HG03064 (cell line): ENCODE measurements at regions not wholly inside any gene's neighbourhood (a gene's known extent, or its start where the extent isn't known, plus 50 kb on each side); places are given as distances from the start of the nearest gene placed in this dataset.
"Not testable (repeated sequence)": the region's sequence is repeated elsewhere in the genome, so short reads cannot be mapped to it uniquely, and the experiment has no call there.

ENCODE experiments used
- ATAC-seq: cut with Tn5 transposase; IDR thresholded peaks from one replicate; pipeline ENCODE4 v1.9.1; 2021; ENCODE audit warnings: low read depth; ENCODE audit not compliant: unreplicated experiment

DNA sequence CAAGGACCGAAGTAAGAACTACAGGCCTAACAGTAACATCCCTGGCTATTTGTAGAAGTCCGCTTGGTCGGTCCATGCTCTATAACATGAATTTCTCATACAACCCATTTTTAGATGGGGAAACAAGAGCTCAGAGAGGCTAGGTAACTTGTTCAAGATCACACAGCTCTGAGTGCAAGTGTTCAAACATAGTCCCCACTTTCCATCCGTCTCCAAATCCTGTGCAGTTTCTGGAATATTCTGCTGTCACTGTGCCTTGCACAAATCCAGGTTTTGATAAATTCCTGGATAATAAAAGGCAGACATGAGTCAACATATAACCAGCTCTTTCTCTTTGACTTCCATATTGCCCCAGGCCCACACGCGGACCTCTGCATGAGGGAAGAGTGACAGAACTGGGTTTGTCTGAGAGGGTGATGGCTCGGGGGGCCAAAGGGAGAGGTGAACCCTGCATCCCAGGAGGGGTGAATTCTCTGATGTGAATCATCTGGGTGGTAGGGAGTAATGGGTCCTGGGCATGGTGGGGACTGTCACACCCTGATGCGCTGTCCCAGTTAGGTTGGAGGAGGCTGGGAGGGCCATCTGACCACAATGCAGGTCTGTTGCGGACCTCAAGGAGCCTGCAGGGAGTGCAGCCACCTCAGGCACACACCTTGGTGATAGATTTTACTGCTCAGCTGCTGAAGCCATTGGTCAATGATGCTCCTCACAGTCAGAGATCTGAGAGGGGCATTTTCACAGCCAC, 162.2 kb downstream of the SMAD6 start:
- no peak for ATAC-seq

DNA sequence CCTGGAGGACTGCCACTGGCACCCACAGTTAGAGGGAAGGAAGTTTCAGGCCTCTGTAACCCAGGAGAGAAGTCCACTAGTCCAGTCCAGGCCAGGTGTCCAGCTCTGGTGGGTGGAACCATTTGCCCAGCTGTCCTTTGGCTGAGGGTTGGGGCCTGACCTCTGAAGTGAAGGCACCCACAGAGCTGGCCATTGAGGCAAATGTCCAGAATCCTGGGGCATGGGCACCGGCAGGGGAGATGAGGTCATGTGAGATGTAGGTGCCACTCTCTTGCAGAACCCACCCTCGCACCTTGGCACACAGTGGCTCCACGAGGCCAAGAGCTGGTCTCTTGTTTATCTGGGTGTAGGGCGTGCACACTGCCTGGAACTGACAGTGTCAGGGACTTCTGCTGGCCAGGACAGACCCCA, 162.8 kb downstream of the SMAD6 start:
- ATAC-seq, result no peak

DNA sequence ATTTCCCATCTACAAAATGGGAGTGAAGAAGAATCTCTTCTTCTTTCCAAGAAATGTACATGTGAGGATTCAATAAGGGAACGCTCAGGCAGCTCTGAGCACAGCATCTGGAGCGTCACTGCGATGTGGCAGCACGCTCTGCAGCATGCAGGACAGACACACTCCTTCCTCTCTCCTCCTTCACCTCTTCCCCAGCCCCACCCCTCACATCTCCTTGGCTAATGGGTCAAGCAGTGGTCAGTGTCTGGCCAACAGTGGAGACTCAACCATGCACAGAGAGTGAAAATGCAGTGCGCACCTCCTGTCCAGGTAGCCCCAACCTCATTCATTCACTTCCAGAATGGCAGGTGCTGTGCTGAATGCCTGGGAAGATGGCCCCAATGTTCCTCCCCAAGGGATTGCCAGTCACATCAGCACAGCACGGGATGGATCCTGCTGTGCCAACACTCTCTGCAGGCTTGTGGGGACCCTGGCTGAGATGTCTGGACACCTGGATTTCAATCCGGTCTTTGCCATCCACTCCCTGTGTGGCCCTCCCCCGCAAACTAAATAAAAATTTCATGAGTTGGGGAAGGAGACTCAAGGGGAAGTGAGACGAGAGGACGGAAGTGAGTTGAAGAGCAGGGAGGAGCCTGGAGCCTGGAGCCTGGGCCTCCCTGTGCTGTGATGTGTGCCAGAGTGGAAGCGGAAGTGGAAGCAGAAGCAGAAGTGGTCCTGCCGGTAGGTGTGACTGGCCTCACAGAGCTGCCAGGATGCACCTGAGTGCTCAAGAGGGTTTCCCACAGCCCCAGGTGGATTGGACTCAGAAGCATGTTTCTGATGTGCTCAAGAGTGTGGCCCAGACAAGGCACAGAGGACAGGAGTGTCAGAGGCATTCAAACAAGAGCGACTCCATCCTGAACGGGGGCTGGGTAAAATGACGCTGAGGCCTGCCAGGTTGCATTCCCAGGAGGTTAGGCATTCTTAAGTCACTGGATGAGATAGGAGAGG, 163.9 kb downstream of the SMAD6 start:
- ATAC-seq, result peak; percentile 77

DNA sequence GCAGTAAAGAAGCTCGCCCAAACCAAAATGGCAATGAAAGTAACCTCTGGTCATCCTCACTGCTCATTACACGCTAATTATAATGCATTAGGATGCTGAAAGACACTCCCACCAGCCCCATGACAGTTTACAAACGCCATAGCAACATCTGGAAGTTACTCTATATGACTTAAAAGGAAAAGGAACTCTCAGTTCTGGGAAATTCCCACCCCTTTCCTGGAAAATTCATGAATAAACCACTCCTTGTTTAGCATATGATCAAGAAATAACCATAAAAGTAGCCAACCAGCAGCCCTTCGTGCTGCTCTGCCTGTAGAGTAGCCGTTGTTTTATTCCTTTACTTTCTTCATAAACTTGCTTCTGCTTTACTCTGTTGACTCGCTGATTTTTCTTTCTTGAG, 164.6 kb downstream of the SMAD6 start:
- ATAC-seq, result no peak

DNA sequence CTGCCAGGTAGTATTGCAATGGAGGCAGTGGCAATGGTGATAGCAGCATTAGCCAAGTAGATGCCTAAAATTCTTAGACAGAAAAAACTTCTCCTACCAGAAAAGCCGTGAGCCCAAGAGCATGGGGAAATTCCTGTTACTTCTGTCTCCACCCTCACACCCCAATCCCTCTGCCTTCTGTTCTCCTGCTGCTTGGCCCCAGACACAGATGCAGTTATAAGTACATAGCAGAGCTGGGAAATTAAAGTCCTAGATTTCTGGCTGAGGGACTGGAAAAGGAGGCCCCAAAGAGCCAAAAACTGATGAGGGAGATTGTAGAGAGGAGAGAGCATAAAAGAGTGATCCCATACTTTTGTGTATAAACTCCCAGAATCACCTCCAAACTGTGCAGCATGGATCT, 166.9 kb downstream of the SMAD6 start:
- ATAC-seq, result no peak

DNA sequence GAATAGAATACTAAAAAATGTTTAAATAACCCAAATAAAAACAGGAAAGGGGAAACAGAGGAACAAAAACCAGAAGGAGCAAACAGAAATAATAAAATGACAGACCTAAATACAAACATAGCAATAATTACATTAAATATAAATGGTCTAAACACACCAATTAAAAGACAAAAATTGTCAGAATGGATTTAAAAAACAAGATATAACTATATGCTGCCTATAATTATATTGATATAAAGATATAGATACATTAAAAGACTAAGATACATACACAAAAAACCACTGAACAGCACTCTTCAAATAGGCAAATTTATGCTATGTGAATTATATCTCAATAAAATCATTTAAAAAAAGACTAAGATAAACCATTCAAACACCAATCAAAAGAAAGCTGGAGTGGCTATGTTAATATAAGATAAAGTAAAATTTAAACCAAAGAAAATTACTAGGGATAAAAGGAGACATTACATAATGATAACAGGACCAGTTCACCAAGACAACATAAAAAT, 168.9 kb downstream of the SMAD6 start:
- no peak for ATAC-seq

DNA sequence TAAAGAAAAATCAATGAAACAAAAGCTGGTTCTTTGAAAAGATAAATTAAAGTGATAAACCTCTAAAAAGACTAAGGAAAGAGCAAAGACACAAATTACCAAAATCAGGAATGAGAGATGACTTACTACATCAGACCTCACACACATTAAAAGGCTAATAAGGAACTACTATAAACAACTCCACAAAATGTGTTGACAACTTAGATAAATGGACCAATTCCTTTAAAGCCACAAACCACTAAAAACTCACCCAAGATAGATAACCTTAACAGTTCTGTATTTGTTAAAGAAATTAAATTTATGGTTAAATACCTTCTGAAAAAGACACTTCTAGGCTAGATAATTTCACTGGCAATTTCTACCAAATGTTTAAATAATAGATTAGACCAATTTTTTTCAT, 170.4 kb downstream of the SMAD6 start:
- no peak for ATAC-seq

DNA sequence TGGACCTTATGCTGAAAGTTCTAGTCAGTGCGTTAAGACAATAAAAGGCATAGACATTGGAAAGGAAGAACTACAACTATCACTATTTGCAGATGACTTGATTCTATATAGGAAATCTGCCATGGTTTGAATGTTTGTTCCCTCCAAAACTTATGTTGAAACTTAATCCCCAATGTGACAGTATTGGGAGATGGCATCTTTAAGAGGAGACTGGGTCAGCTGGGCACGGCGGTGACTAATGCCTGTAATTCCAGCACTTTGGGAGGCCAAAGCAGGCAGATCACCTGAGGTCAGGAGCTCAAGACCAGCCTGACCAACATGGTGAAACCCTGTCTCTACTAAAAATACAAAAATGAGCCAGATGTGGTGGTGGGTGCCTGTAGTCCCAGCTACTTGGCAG, 171.3 kb downstream of the SMAD6 start:
- ATAC-seq, result not testable (repeated sequence)

DNA sequence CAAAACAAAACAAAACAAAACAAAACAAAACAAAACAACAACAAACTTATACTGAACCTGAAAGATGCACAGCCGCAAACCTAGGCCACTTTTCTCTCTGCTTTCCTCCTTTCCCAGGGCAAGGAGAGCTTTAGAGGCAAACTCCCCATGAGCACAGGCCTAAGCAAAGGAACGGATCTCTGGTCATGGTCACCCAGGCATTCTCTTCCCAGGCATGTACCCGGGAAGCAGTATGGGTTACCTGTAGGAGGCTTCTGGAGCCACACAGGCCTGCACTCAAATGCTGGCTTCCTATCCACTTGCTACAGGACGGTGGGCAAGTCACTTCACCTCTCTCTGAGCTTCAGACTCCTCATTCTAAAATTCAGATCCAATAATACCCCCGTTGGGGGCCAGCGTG, 171.8 kb downstream of the SMAD6 start:
- no peak for ATAC-seq

DNA sequence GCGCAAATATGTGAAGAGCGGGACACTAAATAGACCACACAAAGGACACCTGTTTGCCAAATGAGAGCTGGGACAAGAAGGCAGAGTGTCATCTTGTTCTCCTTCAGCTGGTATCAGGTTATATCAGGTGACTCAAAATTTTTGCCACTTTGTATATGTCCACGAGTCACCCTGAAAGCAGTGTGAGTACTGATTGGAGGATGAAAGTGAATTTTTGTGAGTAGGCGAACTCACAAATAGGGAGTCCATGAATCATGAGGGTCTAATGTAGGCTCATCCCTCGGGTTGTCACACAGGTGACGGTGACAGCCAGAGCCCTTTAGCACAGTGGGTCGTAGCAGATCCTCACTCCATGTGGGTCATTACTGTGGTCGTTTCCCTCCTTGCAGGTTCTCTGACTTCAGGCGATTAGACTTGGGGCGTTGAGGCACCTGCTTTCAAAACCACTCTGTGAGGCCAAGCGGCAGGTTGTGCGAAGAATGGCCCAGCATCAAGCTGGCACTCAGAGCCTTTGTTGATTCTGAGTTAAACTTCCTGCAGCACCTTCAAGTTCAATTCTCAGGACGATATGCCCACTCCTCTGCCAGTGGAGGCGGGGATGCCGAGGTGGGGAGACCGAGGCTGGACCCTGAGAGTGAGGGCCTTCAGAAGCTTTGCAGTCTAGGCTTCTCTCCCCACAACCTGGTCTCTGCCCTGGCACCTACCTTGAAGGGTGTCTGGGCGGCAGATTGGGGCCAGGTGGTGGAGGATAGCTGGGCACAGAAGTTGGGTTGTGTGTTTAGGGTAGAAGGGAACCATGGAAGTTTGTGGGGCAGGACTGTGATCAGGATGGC, 173.8 kb downstream of the SMAD6 start:
- no peak for ATAC-seq

DNA sequence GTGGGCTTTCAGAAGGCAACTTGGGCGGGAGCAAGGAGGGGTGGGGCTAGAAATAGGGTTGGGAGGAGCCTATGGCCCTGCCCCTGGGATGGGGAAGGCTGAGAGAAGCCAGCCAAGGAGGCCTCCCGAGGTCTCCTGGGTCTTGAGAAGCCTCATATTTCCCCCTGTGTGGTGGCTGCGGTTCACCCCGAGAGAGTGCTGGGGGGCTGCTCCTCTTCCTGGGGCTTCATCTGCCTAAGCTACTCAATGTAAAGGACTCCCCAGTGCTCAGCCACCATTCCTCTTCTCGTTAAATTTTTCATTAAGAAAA, 174.3 kb downstream of the SMAD6 start:
- no peak for ATAC-seq

DNA sequence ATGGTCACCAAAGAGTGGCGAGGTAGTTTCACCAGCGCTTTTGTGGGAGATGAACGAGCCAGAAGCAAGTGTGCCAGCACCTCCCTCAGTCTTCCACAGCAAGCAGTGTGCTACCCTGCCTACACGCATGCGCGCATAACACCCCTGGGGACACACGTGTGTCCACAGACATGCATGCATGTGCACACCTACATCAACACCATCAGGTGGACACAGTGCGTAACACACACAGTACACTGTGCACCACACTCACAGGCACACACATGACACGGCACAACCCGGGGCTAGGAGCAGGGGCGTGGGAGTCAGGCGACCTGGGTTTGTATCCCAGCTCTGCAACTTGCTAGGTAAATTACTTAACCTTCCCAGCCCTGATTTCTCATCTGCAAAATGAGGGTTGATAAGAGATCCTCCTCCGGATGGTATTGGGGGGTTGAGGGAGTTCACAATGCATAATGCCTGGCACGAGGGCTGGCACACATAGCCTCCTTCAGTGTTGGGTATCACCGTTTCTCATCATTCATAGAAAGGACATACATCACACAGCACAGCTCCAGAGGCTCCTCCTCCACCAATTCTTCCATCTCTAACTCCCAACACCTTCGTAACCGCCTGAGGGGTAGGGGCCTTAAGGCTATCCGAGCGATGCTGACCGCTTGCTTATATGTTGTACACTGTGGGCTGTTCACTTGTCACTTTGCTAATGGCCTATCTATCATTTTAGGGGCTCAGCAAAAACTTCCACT, 174.9 kb downstream of the SMAD6 start:
- ATAC-seq, result no peak

DNA sequence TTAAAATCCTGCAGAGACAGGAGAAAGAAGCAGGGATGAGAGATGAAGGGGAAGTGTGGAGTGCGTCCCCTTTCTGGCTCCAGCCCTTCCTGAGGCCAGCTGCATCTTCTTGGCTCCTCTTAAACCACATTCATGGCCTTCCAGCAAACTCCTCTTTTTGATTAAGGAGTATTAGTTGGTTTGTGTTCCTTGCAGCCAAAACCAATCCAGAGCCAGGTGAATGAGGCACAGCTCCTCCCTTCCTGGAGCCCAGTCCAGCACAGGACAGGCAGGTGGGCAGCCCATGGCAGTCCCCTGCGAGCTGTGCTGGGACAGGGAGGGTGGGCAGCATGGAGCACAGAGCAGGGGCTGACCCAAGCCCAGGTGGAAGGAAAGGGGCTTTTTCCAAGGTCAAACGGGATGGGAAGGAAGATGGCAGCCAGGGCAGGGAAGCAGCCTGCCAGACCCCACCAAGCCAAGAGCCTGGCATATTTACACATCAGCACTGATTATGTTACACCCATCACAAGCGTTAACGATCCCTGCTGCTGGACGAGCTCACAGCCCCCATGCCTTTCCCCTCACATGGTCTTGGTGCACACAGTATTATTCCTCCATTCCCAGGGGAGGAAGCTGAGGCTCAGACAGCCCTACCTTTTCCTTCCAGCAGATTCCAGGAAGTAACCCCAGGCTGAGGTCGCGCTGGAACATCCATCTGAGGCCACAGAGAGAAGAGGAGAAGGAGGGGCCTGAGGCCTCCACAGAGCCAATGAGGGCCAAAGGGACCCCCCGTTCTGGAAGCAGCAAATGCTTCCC, 175.6 kb downstream of the SMAD6 start:
- ATAC-seq, result no peak

DNA sequence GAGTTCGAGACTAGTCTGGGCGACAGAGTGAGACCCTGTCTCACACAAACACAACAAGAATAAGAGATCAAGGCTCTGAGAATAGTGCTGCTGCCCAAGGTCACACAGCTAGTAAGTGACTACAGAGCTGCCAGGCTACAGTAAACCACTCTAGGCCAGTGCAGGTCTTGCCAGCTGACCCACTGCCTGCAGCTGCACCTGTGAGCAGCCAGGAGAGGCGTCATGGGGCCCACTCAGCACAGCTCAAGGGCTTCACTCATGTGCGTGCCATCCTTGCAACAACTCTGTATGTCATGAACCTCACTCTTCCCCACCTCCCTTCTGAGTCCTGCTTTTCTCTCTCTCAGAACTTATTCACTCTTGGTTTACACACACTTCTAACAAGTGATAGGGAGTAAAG, 176.7 kb downstream of the SMAD6 start:
- no peak for ATAC-seq

DNA sequence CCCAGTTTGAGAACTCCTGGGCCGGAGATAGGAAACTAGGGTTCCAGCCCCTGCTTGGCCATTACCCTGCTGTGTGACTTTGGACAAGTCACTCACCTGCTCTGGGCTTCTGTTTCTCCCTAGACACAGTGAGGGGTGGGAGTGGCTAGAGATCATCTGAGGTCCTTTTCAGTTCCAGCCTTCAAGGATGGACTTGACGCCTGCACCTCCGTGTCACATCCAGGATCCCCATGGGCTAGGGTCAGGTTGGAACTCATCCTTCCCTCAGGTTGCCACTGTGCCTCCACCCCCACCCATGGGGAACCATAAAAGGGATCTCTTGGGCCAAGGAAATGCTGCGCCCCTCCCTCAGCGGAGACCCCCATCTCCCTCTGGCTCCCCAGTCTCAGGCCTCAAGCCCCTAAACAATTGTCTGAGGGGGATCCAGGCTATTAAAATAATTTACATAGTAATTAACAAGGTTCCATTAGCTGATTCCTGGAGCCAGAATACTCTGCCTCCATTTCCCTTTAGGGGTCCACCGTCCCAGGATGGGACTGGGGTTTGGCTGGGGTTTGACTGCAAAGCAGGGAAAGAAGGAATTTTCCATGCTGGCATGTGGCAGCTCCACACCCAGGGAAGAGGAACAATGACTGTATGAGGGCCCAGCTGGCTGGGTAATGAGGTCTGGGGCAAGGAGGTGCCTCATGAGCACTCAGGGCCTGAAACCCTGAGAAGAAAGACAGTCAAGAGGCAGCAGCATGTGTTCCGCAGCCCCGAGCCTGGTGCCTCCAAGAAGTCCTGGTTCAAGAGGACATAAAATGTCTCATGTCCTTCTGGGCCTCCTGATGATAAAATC, 177.7 kb downstream of the SMAD6 start:
- no peak for ATAC-seq

DNA sequence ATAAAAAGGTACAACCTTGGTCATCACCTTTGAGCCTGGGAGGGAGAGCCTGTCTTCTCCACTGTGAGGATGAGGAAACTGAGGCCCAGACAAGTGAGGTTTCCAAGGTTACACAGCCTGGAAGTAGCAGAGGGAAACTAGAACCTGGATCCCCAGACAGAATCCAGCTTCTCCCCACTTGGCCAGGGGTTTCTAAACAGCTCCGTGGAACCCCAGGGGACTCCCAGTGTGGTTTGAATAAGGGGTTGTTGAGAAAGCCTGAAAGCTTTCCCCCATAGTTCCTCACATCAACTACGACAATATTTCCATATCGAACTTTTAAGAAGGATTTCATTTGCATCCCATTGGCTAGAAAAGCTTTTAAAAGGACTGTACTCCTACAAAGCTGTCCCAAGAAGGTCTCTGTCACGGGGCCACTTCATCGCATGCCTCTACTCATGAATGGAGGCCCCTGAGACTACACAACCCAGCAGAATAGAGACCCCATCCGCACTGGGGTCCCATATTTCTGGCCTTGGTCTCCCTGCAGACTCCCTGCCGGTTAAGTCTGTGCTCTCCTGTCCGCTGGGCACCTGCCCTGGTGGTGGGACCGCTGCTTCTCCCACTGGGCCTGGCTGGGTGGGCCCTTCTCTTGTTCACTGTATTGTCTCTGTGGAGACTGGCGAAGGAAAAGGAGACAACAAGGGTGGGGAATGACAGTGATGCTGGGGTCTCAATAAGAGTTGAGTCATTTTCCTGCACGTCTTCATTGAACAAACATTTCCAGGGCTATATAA, 178.5 kb downstream of the SMAD6 start:
- no peak for ATAC-seq

DNA sequence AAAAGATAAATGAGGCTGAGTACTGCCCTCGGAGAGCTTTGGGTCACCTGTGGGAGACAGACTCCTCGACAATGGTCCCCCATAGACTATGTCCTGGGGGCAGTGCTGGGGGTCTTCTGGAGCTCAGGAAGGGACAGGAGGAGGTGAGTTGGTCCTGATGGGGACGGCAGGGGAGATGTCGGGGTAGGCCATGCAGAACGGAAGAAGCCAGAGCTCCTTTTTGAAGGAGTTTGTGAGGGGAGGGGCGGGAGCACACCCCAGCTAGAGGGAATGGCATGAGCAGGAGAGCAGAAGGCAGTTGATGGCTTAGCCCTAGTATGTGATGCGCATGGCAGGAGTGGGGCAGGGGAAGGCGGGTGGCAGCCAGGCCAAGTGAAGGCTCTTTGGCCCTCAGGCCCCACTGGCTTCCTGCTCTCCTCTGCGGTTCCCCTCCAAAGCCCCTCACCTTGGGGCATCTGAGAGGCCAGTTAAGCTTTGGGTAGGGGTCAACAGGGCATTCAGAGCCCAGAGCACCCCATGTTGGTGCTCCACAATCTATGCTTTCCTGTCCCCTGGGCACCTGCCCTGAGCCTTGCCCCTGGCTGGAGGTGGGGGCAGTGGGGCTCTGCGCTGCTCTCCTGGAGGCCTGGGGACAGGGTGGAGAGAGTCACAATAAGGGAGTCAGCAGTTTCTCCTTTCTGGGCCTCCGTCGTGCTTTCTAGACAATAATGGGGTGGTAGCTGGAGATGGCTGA, 179.3 kb downstream of the SMAD6 start:
- ATAC-seq, result no peak
